ENCODE measurements at regions not wholly inside any gene's neighbourhood (a gene's known extent, or its start where the extent isn't known, plus 50 kb on each side); places are given as distances from the start of the nearest gene placed in this dataset.

DNA sequence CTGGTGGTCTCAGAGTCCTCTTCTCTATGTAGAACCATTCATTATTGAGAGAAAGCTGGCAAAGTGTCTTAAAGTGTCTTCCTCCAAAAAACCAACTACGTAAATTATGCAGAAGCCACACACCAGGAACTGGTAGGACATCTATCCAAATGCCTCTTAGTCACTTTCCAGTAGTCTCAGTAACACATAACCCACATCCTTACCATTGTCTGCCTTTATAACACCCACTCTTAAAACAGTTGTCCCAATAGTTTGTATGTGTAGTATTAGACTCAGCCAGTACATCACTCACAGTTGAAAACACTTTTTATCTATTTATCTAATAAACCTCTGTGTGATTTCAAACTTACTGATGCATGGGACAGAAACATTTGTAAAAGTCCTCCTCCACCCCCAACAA, 143.6 kb upstream of the HNRNPA3 start:
- ChIA-PET POLR2A (no interaction called here), CTCF (no interaction called here)
- TF ChIP-seq LEF1 (IDR thresholded peaks at IDR 0.05; ENCODE audit: borderline replicate concordance) (no peak), FOXA1 (IDR thresholded peaks at IDR 0.05) (no peak), NFRKB (IDR thresholded peaks at IDR 0.05) (no peak), TARDBP (IDR thresholded peaks at IDR 0.05) (no peak), HDGF (IDR thresholded peaks at IDR 0.05; ENCODE audit: borderline replicate concordance) (no peak), ELF4 (IDR thresholded peaks at IDR 0.05) (no peak), ARNT (IDR thresholded peaks at IDR 0.05) (no peak), BHLHE40 (IDR thresholded peaks at IDR 0.05; ENCODE audit: borderline replicate concordance) (no peak), FOXK2 (IDR thresholded peaks at IDR 0.05) (no peak), ZNF384 (IDR thresholded peaks at IDR 0.05) (no peak), CTBP1 (IDR thresholded peaks at IDR 0.05; ENCODE audit: borderline replicate concordance) (no peak), SP1 (IDR thresholded peaks at IDR 0.05) (no peak), FOXM1 (IDR thresholded peaks at IDR 0.05; ENCODE audit: borderline replicate concordance) (no peak), SUZ12 (IDR thresholded peaks at IDR 0.05) (no peak), L3MBTL2 (conservative IDR thresholded peaks at IDR 0.05) (no peak)
- TF ChIP-seq, protein P1, sequence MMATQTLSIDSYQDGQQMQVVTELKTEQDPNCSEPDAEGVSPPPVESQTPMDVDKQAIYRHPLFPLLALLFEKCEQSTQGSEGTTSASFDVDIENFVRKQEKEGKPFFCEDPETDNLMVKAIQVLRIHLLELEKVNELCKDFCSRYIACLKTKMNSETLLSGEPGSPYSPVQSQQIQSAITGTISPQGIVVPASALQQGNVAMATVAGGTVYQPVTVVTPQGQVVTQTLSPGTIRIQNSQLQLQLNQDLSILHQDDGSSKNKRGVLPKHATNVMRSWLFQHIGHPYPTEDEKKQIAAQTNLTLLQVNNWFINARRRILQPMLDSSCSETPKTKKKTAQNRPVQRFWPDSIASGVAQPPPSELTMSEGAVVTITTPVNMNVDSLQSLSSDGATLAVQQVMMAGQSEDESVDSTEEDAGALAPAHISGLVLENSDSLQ (IDR thresholded peaks at IDR 0.05): no peak
- DNase-seq (ENCODE audit: extremely low spot score): no peak

DNA sequence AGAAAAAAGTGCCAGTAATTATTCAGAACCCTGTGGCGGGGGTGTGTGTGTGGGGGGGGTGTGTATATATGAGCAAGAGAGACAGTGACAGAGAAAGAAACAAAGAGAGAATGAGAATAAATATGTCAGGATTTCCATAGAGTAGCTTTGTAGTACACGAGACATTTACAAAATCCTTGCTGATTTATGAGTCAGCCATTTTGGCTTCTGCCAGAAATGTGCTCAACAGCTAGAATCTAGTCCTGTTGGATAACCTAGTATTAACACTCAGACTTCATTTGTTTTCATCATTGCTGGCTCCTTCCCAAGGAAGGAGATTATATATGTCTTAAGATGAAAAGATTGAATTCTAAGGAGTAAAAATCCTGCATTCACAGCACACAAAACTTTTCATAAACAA, 140.5 kb upstream of the HNRNPA3 start:
- DNase-seq (ENCODE audit: extremely low spot score): no peak
- CTCF ChIA-PET: interaction anchor here (0.6 to 0.7 kb wide), 2 partner anchors 35 to 325 kb away, joined by 3 to 5 read pairs; no protein-coding TSS in a partner anchor
- POLR2A ChIA-PET: no interaction called here
- TF ChIP-seq LEF1 (IDR thresholded peaks at IDR 0.05; ENCODE audit: borderline replicate concordance) (no peak), HDGF (IDR thresholded peaks at IDR 0.05; ENCODE audit: borderline replicate concordance) (no peak), SUZ12 (IDR thresholded peaks at IDR 0.05) (no peak), ARNT (IDR thresholded peaks at IDR 0.05) (no peak), NFRKB (IDR thresholded peaks at IDR 0.05) (no peak)
- TF ChIP-seq, protein P1 (IDR thresholded peaks at IDR 0.05): peak; percentile 28; the same call in 1 of the 2 replicates

DNA sequence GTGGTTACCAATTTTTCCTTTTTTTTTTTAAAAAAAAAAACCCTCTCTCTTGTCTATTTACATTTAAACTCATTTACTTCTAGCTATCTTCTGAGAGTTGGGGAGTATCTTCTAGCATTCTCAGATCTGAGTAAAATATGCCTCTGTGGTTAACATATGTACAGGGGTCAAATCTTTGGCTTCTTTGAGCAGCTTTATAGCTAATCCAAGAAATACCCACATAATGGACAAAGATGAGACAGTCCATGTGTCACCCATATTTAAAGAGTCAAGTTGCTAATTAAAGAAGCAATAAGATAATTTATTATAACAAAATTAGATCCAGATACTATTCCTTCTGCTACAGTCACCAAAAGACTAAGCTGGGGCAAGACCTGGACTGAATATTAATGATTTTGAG, 139.0 kb upstream of the HNRNPA3 start:
- ChIA-PET CTCF (no interaction called here), POLR2A (no interaction called here)
- no peak for TF ChIP-seq CTBP1 (IDR thresholded peaks at IDR 0.05; ENCODE audit: borderline replicate concordance)
- TF ChIP-seq ELF4 (IDR thresholded peaks at IDR 0.05): no peak
- TF ChIP-seq ARNT (IDR thresholded peaks at IDR 0.05): no peak
- TF ChIP-seq ZNF384 (IDR thresholded peaks at IDR 0.05): no peak
- TF ChIP-seq BHLHE40 (IDR thresholded peaks at IDR 0.05; ENCODE audit: borderline replicate concordance): no peak
- no peak for TF ChIP-seq LEF1 (IDR thresholded peaks at IDR 0.05; ENCODE audit: borderline replicate concordance)
- no peak for TF ChIP-seq L3MBTL2 (conservative IDR thresholded peaks at IDR 0.05)
- TF ChIP-seq SP1 (IDR thresholded peaks at IDR 0.05): no peak
- no peak for TF ChIP-seq TARDBP (IDR thresholded peaks at IDR 0.05)
- TF ChIP-seq, protein P1 (IDR thresholded peaks at IDR 0.05): no peak
- TF ChIP-seq FOXA1 (IDR thresholded peaks at IDR 0.05): no peak
- no peak for TF ChIP-seq NFRKB (IDR thresholded peaks at IDR 0.05)
- no peak for TF ChIP-seq SUZ12 (IDR thresholded peaks at IDR 0.05)
- no peak for TF ChIP-seq FOXK2 (IDR thresholded peaks at IDR 0.05)
- DNase-seq (ENCODE audit: extremely low spot score): no peak

DNA sequence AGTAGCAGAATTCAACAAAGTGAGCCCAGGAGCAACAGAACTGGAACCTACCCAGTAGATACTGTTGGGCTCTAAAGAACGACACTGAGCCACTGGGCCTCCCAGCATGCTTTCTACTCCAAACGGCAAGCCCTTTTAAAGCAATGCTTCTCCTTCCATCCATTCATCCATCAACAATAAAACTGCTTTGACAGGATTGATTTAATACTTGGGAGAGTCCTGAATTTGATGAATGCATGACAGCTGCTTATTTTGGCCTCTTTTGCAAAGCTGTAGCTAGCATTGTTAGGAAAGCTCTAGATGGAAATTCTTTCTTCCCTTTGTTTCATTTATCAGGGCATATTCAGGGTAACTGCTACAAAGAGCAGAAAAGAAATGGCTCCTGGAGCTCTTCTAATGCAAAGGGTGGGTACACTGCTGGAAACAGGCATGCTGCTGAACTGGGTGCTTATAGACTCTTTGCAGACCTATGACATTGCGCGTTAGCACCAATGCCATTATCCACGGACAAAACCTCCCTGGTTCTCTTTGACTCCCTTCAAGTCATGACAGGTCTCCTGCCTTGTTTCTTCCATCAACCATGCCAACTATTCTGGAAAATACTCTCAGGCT, 138.4 kb upstream of the HNRNPA3 start:
- TF ChIP-seq, protein P1 (IDR thresholded peaks at IDR 0.05): peak; percentile 25; the same call in 1 of the 2 replicates
- no peak for TF ChIP-seq TARDBP (IDR thresholded peaks at IDR 0.05)
- no peak for TF ChIP-seq SP1 (IDR thresholded peaks at IDR 0.05)
- ChIA-PET POLR2A (no interaction called here), CTCF (no interaction called here)
- DNase-seq (ENCODE audit: extremely low spot score): no peak

DNA sequence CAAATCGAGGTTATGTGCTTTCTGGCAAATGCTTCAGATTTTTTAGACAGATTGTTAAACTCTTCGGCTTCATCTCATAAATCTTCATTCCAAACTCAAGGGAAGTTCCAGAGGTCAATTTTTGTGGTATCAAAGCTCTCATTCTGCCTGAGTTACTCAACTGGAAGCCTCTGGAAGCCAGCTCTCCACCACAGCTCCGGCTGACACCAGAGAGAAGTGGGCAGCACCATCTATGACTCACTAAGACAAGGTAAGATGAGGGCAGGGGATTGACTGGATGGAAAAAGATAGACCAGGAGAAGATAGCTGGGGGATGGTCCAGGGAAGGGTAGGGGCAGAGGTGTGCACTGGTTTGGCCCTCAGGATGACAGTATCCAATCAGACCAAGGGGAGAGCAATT, 137.3 kb upstream of the HNRNPA3 start:
- CTCF ChIA-PET: interaction anchor here (0.6 kb wide), 1 partner anchor 81 kb away, joined by 3 read pairs; no protein-coding TSS in a partner anchor

More for the DNA sequence above, 137.3 kb upstream of the HNRNPA3 start:
- no peak for DNase-seq (ENCODE audit: extremely low spot score)
- TF ChIP-seq LEF1 (IDR thresholded peaks at IDR 0.05; ENCODE audit: borderline replicate concordance) (no peak), FOXM1 (IDR thresholded peaks at IDR 0.05; ENCODE audit: borderline replicate concordance) (no peak), ZNF384 (IDR thresholded peaks at IDR 0.05) (no peak), NFRKB (IDR thresholded peaks at IDR 0.05) (no peak), FOXA1 (IDR thresholded peaks at IDR 0.05) (no peak), SP1 (IDR thresholded peaks at IDR 0.05) (no peak), BHLHE40 (IDR thresholded peaks at IDR 0.05; ENCODE audit: borderline replicate concordance) (no peak)
- TF ChIP-seq, protein P1 (IDR thresholded peaks at IDR 0.05): no peak
- POLR2A ChIA-PET: no interaction called here

Measured in HEK293T (cell line).